PFSK-1 (cell line): ENCODE measurements at regions not wholly inside any gene's neighbourhood (a gene's known extent, or its start where the extent isn't known, plus 50 kb on each side); places are given as distances from the start of the nearest gene placed in this dataset.

Experiments
- POLR2AphosphoS5 ChIP-seq: IDR thresholded peaks from 2 replicates; pipeline ENCODE4 v1.6.1; 2012; ENCODE audit warnings: low read depth, mild to moderate bottlenecking, control low read depth, low read length, moderate library complexity
- TF ChIP-seq, protein P1 (sequence below), 2 experiments: IDR thresholded peaks; 2 replicates each; pipeline versions ENCODE4 v1.6.1 to v1.8.0; 2011 to 2012; ENCODE audit warnings: low read depth in 2 of 2, low read length in 2 of 2, control low read depth in 1 of 2, inconsistent platforms in 1 of 2, mild to moderate bottlenecking in 1 of 2, moderate library complexity in 1 of 2; ENCODE audit not compliant: insufficient read depth in 1 of 2

GRCh38 chr9:30505311-30505710, 1879.1 kb upstream of the ACO1 start:
- no peak for TF ChIP-seq POLR2AphosphoS5
- TF ChIP-seq, protein P1, sequence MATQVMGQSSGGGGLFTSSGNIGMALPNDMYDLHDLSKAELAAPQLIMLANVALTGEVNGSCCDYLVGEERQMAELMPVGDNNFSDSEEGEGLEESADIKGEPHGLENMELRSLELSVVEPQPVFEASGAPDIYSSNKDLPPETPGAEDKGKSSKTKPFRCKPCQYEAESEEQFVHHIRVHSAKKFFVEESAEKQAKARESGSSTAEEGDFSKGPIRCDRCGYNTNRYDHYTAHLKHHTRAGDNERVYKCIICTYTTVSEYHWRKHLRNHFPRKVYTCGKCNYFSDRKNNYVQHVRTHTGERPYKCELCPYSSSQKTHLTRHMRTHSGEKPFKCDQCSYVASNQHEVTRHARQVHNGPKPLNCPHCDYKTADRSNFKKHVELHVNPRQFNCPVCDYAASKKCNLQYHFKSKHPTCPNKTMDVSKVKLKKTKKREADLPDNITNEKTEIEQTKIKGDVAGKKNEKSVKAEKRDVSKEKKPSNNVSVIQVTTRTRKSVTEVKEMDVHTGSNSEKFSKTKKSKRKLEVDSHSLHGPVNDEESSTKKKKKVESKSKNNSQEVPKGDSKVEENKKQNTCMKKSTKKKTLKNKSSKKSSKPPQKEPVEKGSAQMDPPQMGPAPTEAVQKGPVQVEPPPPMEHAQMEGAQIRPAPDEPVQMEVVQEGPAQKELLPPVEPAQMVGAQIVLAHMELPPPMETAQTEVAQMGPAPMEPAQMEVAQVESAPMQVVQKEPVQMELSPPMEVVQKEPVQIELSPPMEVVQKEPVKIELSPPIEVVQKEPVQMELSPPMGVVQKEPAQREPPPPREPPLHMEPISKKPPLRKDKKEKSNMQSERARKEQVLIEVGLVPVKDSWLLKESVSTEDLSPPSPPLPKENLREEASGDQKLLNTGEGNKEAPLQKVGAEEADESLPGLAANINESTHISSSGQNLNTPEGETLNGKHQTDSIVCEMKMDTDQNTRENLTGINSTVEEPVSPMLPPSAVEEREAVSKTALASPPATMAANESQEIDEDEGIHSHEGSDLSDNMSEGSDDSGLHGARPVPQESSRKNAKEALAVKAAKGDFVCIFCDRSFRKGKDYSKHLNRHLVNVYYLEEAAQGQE (IDR thresholded peaks at IDR 0.05; ENCODE audit: insufficient read depth in 1 of 2, low read depth in 2 of 2, low read length in 2 of 2) = no peak
